D721Med (cell line): ENCODE measurements at regions not wholly inside any gene's neighbourhood (a gene's known extent, or its start where the extent isn't known, plus 50 kb on each side); places are given as distances from the start of the nearest gene placed in this dataset.
"Not testable (repeated sequence)": the region's sequence is repeated elsewhere in the genome, so short reads cannot be mapped to it uniquely, and the experiment has no call there.

Experiments used
- DNase-seq: peaks from one replicate; pipeline ENCODE4 v3.0.0; 2011; ENCODE audit warnings: low spot score; ENCODE audit not compliant: insufficient read length
- FAIRE-seq: peaks from 2 replicates; lab custom pipeline; 2011; peaks lifted over from hg19 to GRCh38; lab: Jason Lieb, UNC
- CTCF ChIP-seq: IDR thresholded peaks from 2 replicates; pipeline ENCODE4 v1.5.1; 2012; ENCODE audit warnings: mild to moderate bottlenecking, control low read depth; ENCODE audit not compliant: insufficient read depth; ENCODE audit errors: missing control alignments

GRCh38 chr15:96053781-96054428 lies 276.6 kb upstream of the NR2F2 start:
- no peak for TF ChIP-seq CTCF
- no peak for FAIRE-seq
- no peak for DNase-seq

GRCh38 chr15:96054621-96055020 lies 275.9 kb upstream of the NR2F2 start:
- DNase-seq, result no peak
- TF ChIP-seq CTCF, result no peak
- FAIRE-seq, result no peak

- no peak for TF ChIP-seq CTCF
- FAIRE-seq (no peak), DNase-seq (no peak)
Observed at GRCh38 chr15:96058103-96058851, 272.2 kb upstream of the NR2F2 start.

GRCh38 chr15:96058852-96059103 lies 271.7 kb upstream of the NR2F2 start:
- FAIRE-seq, result not testable (repeated sequence)

GRCh38 chr15:96060591-96060990 lies 269.9 kb upstream of the NR2F2 start:
- FAIRE-seq, DNase-seq: not testable (repeated sequence)

More at GRCh38 chr15:96058852-96059103, 271.7 kb upstream of the NR2F2 start:
- DNase-seq, result not testable (repeated sequence)

GRCh38 chr15:96064351-96064756 lies 266.1 kb upstream of the NR2F2 start:
- no peak for FAIRE-seq
- no peak for TF ChIP-seq CTCF
- no peak for DNase-seq

- DNase-seq, result no peak
- no peak for FAIRE-seq
- TF ChIP-seq CTCF, result no peak
Observed at GRCh38 chr15:96066126-96066525, 264.4 kb upstream of the NR2F2 start.

- DNase-seq (no peak), FAIRE-seq (no peak)
- no peak for TF ChIP-seq CTCF
Observed at GRCh38 chr15:96066852-96067495, 263.5 kb upstream of the NR2F2 start.
